ENCODE measurements at regions not wholly inside any gene's neighbourhood (a gene's known extent, or its start where the extent isn't known, plus 50 kb on each side); places are given as distances from the start of the nearest gene placed in this dataset.

DNA sequence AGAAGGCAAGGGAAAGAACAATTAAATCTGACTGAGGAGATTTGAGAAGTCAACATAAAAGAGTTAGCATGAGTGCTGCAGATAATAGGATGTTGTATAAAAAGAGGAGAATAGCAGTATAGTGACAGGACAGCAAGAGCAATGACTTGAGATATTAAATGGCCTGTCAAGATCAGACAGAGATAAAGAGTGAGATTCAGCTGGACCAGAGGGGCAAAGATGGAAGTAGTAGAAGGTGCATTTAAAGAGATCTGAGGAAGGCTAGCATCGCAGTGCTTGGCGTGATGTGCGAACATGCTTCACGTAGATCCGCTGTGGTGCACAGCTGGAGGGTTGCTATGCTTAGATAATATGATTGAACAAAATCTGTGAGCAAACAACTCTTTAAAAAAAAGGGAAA lies 1422.6 kb upstream of the CDH8 start:
- DNase-seq, result no peak
- Histone ChIP-seq H3K27ac (no peak overlapping the region), H3K36me3 (no peaks in the 10 kb centered on the region), H3K4me3 (no peak overlapping the region), H3K9me3 (no peaks in the 10 kb centered on the region), H3K27me3 (no peaks in the 10 kb centered on the region), H3K4me1 (no peaks in the 10 kb centered on the region)
- intact Hi-C loops (cut with DNase I), result no loop called here
- 88 to 93% (median 91%) methylated on average over 5 of the region's 5 CpGs for WGBS, 4 donors
- no peak for ATAC-seq
- TF ChIP-seq POLR2A (IDR thresholded peaks at IDR 0.05), result no peak
- TF ChIP-seq, protein P1, sequence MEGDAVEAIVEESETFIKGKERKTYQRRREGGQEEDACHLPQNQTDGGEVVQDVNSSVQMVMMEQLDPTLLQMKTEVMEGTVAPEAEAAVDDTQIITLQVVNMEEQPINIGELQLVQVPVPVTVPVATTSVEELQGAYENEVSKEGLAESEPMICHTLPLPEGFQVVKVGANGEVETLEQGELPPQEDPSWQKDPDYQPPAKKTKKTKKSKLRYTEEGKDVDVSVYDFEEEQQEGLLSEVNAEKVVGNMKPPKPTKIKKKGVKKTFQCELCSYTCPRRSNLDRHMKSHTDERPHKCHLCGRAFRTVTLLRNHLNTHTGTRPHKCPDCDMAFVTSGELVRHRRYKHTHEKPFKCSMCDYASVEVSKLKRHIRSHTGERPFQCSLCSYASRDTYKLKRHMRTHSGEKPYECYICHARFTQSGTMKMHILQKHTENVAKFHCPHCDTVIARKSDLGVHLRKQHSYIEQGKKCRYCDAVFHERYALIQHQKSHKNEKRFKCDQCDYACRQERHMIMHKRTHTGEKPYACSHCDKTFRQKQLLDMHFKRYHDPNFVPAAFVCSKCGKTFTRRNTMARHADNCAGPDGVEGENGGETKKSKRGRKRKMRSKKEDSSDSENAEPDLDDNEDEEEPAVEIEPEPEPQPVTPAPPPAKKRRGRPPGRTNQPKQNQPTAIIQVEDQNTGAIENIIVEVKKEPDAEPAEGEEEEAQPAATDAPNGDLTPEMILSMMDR (IDR thresholded peaks at IDR 0.05), result no peak

DNA sequence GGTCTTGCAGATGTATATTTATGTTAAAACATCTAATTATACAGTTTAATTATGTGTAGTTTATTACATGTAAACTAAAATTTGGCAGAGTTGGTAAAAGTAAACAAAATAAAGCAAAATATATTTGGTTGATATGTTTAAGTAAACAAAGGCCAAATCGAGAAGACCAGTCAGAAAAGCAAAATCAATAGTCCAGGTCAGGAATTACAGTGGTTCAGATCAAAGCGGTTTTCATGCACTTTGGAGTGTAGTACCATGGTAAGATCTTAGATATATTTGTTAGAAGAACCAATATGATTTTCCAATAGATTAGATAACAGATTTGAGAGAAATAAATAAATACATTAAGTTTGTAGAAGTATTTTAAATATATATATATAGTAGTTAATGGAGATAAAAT lies 1421.6 kb upstream of the CDH8 start:
- H3K27ac ChIP-seq, result no peak overlapping the region
- H3K36me3 ChIP-seq, result no peaks in the 10 kb centered on the region
- no peak for DNase-seq
- no peaks in the 10 kb centered on the region for H3K4me1 ChIP-seq
- no peak for ATAC-seq
- WGBS, 4 donors, result 80 to 87% (median 84%) methylated on average over 2 of the region's 2 CpGs
- intact Hi-C loops (cut with DNase I), result no loop called here
- H3K9me3 ChIP-seq, result no peaks in the 10 kb centered on the region
- H3K27me3 ChIP-seq, result no peaks in the 10 kb centered on the region
- no peak overlapping the region for H3K4me3 ChIP-seq
- TF ChIP-seq POLR2A (IDR thresholded peaks at IDR 0.05), result no peak
- TF ChIP-seq, protein P1 (IDR thresholded peaks at IDR 0.05), result no peak

DNA sequence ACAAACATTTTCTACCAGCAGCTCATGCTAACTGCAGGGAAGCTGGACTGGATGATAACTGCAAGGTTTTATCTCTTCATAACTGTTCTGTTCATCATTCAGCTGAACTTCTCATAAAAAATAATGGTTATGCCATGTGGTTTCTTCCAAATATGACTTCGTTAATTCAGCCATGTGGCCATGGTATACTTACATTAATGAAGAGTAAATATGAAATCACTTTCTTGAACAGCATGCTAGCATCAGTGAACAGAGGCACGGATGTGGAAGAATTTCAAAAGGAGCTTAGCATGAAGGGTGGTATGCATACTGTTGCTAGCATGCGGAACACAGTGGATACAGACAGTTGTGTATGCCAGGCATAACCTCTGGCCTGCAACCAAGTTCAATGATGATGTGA lies 1417.0 kb upstream of the CDH8 start:
- Histone ChIP-seq H3K4me3 (no peak overlapping the region), H3K27me3 (no peaks in the 10 kb centered on the region), H3K4me1 (no peaks in the 10 kb centered on the region), H3K36me3 (no peaks in the 10 kb centered on the region), H3K27ac (no peak overlapping the region), H3K9me3 (no peaks in the 10 kb centered on the region)
- ATAC-seq, result no peak
- no peak for DNase-seq
- 65 to 75% (median 70%) methylated on average over 3 of the region's 3 CpGs for WGBS, 4 donors
- TF ChIP-seq POLR2A (IDR thresholded peaks at IDR 0.05), result no peak
- TF ChIP-seq, protein P1 (IDR thresholded peaks at IDR 0.05), result no peak
- intact Hi-C loops (cut with DNase I), result no loop called here

DNA sequence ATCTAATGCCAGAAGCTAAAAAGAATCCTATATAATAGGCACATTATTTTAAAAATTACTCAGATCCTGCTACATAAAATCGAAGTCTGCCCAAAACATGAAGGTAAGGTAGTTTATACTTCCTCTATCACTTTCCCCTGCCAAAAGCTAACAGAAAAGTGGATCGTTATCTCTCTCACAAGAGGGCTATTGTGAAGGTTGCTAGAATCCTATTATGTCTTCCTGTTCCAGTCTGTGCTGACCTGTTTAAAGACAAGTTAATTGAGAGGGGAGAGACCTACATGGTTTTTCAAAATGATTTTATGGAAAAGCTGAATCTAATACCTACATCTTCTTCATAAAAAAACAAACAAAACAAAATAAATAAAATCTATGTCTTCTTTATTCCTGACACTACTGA lies 1410.9 kb upstream of the CDH8 start:
- H3K27ac ChIP-seq, result no peak overlapping the region
- no peaks in the 10 kb centered on the region for H3K27me3 ChIP-seq
- ATAC-seq (no peak), DNase-seq (no peak)
- H3K4me3 ChIP-seq, result no peak overlapping the region
- TF ChIP-seq POLR2A (IDR thresholded peaks at IDR 0.05), result no peak
- TF ChIP-seq, protein P1 (IDR thresholded peaks at IDR 0.05), result no peak
- H3K9me3 ChIP-seq, result no peaks in the 10 kb centered on the region
- H3K36me3 ChIP-seq, result no peaks in the 10 kb centered on the region
- intact Hi-C loops (cut with DNase I), result no loop called here
- WGBS, 4 donors, result 36 to 49% (median 36%) methylated on average over 2 of the region's 2 CpGs
- peaks cover 0 to 7% (median 0%) of the 10 kb centered on the region in 12 donors for H3K4me1 ChIP-seq
